Lung (tissue), 11 donors: ENCODE measurements at regions not wholly inside any gene's neighbourhood (a gene's known extent, or its start where the extent isn't known, plus 50 kb on each side); places are given as distances from the start of the nearest gene placed in this dataset.

ENCODE experiments used
- ATAC-seq: fragments of 200-7000 bp; cut with Tn5 transposase; one replicate; pipeline ENCODE4 v1.9.1; 2020; ENCODE audit warnings: moderate number of reproducible peaks; ENCODE audit not compliant: insufficient read depth, low FRiP score
- DNase-seq, 3 donors: peaks; one replicate each; pipeline ENCODE4 v3.0.0-alpha.2; 2013 to 2017
- H3K27ac ChIP-seq, 2 donors: one replicate each; pipeline ENCODE4 v1.5.1; 2013; ENCODE audit warnings: mild to moderate bottlenecking in 2 of 2, moderate library complexity in 2 of 2, control low read depth in 1 of 2, inconsistent platforms in 1 of 2, low read depth in 1 of 2, low read length in 1 of 2
- H3K27me3 ChIP-seq, 3 donors: one replicate each; pipeline ENCODE4 v1.5.1; 2013; ENCODE audit warnings: low read length in 2 of 3; ENCODE audit not compliant: control insufficient read depth in 3 of 3, insufficient read depth in 3 of 3
- H3K36me3 ChIP-seq, 4 donors: one replicate each; pipeline ENCODE4 v1.5.1; 2013; ENCODE audit warnings: low read length in 4 of 4, mild to moderate bottlenecking in 1 of 4, moderate library complexity in 1 of 4; ENCODE audit not compliant: control insufficient read depth in 4 of 4, insufficient read depth in 4 of 4
- H3K4me1 ChIP-seq, 5 donors: one replicate each; pipeline ENCODE4 v1.5.1; 2013; ENCODE audit warnings: low read length in 5 of 5, mild to moderate bottlenecking in 2 of 5, moderate library complexity in 1 of 5; ENCODE audit not compliant: control insufficient read depth in 5 of 5, insufficient read depth in 5 of 5
- H3K4me3 ChIP-seq: one replicate; pipeline ENCODE4 v1.5.1; 2013; ENCODE audit warnings: mild to moderate bottlenecking, control low read depth, moderate library complexity
- H3K9ac ChIP-seq, 2 donors: one replicate each; pipeline ENCODE4 v1.5.1; 2013; ENCODE audit warnings: low read length in 2 of 2, control low read depth in 1 of 2; ENCODE audit not compliant: insufficient read depth in 1 of 2
- H3K9me3 ChIP-seq, 4 donors: one replicate each; pipeline ENCODE4 v1.5.1; 2013; ENCODE audit warnings: low read length in 3 of 4, mild to moderate bottlenecking in 1 of 4, moderate library complexity in 1 of 4; ENCODE audit not compliant: control insufficient read depth in 4 of 4, insufficient read depth in 3 of 4
- WGBS, 2 donors: extraction: QIAGEN DNeasy Blood & Tissue Kit; methylation state at CpG; one replicate each; pipeline ENCODE4 v1.1.7; 2013; 5-methylcytosine and 5-hydroxymethylcytosine counted together
- TF ChIP-seq, protein P1 (sequence below): IDR thresholded peaks from 2 replicates; pipeline ENCODE4 v1.5.1; 2012; ENCODE audit warnings: mild to moderate bottlenecking; ENCODE audit errors: control extremely low read depth, extremely low read depth
- donor health status: control.
- donor health status: control.
- donor health status: Bipolar disorder and iron deficiency.
- donor health status: healthy.
- donor health status: DM: yes; HTN: yes; CAD: no.

DNA sequence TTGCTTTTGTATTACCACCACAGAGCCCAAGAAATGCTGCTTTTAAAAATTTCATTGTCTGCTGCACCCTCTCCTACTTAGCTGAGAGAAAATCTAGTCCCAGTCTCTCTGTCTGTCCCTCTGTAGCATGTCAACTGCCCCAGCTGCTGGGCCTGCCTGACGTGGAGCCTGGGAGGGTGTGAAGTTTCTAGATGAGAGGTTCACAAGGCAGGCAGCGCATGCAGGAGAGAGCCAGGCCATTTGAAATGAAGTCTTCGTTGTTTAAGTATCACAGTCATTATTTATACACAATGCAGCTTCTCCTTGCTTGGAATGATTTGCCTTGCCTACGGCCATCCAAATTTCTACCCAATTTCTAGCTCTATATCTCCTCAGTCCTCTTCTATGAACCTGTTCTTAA, 306.8 kb upstream of the PLXNA2 start:
- no peak for ATAC-seq
- H3K9ac ChIP-seq, result no peak overlapping the region
- WGBS, 2 donors, result 78 to 82% methylated on average over 4 of the region's 4 CpGs
- no peaks in the 10 kb centered on the region for H3K4me1 ChIP-seq
- H3K27ac ChIP-seq, result no peak overlapping the region
- TF ChIP-seq, protein P1, sequence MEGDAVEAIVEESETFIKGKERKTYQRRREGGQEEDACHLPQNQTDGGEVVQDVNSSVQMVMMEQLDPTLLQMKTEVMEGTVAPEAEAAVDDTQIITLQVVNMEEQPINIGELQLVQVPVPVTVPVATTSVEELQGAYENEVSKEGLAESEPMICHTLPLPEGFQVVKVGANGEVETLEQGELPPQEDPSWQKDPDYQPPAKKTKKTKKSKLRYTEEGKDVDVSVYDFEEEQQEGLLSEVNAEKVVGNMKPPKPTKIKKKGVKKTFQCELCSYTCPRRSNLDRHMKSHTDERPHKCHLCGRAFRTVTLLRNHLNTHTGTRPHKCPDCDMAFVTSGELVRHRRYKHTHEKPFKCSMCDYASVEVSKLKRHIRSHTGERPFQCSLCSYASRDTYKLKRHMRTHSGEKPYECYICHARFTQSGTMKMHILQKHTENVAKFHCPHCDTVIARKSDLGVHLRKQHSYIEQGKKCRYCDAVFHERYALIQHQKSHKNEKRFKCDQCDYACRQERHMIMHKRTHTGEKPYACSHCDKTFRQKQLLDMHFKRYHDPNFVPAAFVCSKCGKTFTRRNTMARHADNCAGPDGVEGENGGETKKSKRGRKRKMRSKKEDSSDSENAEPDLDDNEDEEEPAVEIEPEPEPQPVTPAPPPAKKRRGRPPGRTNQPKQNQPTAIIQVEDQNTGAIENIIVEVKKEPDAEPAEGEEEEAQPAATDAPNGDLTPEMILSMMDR, result no peak
- no peak for DNase-seq
- no peaks in the 10 kb centered on the region for H3K9me3 ChIP-seq
- no peaks in the 10 kb centered on the region for H3K27me3 ChIP-seq
- H3K36me3 ChIP-seq, result no peaks in the 10 kb centered on the region
- no peak overlapping the region for H3K4me3 ChIP-seq

DNA sequence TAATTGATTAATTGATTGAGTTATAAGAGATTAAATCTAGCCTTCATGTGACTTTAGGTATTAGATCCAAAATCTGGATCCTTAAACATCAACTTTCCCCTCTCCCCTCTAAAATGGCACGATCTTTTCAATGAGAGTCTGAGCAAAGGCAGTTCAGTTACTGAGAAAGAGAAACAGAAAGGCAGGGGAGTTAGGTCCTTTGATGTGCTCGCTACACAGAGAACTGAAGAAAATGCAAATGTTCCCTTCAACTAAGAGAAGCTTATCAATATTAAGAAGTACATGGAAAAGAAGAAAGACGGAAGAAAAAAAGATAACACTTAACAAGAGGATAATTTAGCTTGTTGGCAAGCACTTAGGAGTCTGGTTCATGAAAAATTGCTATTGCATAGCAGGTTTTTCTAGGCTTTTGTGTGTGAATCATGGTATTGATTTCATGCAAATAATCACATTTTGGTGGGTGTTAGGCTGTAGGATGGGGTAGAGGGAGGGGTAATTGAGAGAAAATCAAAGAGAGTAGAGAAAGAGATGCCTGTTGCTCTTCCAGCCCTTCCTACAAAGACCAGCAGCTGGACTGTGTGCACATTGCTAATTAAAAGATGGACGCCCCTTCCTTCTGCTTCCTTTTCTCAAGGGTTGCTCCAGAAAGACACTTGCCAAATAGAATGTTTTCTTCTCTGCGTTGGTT, 307.6 kb upstream of the PLXNA2 start:
- WGBS, 2 donors, result 71 to 87% methylated on average over 5 of the region's 5 CpGs
- no peak overlapping the region for H3K27ac ChIP-seq
- H3K9me3 ChIP-seq, result no peaks in the 10 kb centered on the region
- no peak overlapping the region for H3K9ac ChIP-seq
- no peaks in the 10 kb centered on the region for H3K4me1 ChIP-seq
- no peak overlapping the region for H3K4me3 ChIP-seq
- no peaks in the 10 kb centered on the region for H3K27me3 ChIP-seq
- DNase-seq (no peak), ATAC-seq (no peak)
- TF ChIP-seq, protein P1, result no peak
- H3K36me3 ChIP-seq, result no peaks in the 10 kb centered on the region

DNA sequence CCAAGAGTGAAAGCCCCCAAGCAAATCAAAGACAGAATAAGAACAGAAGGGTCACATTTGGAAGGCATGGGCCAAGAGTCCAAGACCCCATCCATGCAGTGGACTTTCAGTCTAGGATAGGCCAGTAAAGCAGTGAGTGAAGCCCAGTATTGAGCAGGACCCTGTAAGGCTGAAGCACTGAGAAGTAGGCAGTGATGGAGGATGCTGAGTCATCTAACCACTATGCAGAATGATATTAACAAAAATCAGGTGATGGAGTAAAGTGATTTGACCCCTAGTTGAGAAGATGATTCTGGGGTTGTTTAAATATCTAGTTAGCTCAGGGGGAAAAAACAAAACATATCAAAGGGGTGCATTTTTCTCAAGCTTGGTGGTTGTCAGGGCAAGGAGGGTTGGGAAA, 308.7 kb upstream of the PLXNA2 start:
- no peaks in the 10 kb centered on the region for H3K36me3 ChIP-seq
- H3K4me3 ChIP-seq, result no peak overlapping the region
- no peaks in the 10 kb centered on the region for H3K9me3 ChIP-seq
- no peaks in the 10 kb centered on the region for H3K4me1 ChIP-seq
- TF ChIP-seq, protein P1, result no peak
- H3K9ac ChIP-seq, result no peak overlapping the region
- ATAC-seq (no peak), DNase-seq (no peak)
- H3K27ac ChIP-seq, result no peak overlapping the region
- H3K27me3 ChIP-seq, result no peaks in the 10 kb centered on the region

DNA sequence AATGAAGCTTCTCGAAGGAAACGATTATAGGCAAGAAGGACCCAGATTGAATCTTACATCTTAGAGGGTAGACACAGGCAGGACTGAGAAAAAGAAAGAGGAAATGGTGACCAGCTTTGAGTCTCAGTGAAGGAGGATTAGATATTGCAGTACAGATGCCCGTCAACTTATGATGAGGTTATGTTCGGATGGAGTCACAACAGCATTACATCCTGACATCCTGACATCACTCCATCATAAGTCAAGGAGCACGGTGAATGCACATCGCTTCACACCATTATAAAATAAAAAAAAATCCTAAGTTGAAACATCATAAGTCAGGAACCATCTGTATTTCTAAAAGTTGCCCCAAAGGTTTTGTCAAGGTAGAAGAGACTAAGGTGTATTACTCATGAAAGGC, 312.3 kb upstream of the PLXNA2 start:
- no peak for ATAC-seq
- WGBS, 2 donors, result 93 to 94% methylated on average over 6 of the region's 6 CpGs

More for the DNA sequence above, 312.3 kb upstream of the PLXNA2 start:
- H3K9me3 ChIP-seq, result no peaks in the 10 kb centered on the region
- H3K9ac ChIP-seq, result no peak overlapping the region
- DNase-seq, result no peak
- no peaks in the 10 kb centered on the region for H3K4me1 ChIP-seq
- H3K4me3 ChIP-seq, result no peak overlapping the region
- no peak overlapping the region for H3K27ac ChIP-seq
- no peaks in the 10 kb centered on the region for H3K27me3 ChIP-seq
- TF ChIP-seq, protein P1, result no peak
- H3K36me3 ChIP-seq, result no peaks in the 10 kb centered on the region
